Liver (tissue), 8 donors: ENCODE measurements at regions not wholly inside any gene's neighbourhood (a gene's known extent, or its start where the extent isn't known, plus 50 kb on each side); places are given as distances from the start of the nearest gene placed in this dataset.

Experiments used
- DNase-seq: peaks from one replicate; pipeline ENCODE4 v3.0.0-alpha.2; 2017; ENCODE audit warnings: low spot score
- H3K27ac ChIP-seq, 2 donors: one replicate each; pipeline ENCODE4 v1.7.0; 2013; ENCODE audit warnings: inconsistent platforms in 2 of 2, low read length in 2 of 2, control low read depth in 1 of 2, low read depth in 1 of 2, mild to moderate bottlenecking in 1 of 2
- H3K27me3 ChIP-seq, 4 donors: one replicate each; pipeline versions ENCODE4 v1.6.1 to v1.7.0; 2013; ENCODE audit warnings: low read length in 3 of 4, inconsistent platforms in 1 of 4, mild to moderate bottlenecking in 1 of 4, moderate library complexity in 1 of 4; ENCODE audit not compliant: control insufficient read depth in 4 of 4, insufficient read depth in 4 of 4
- H3K36me3 ChIP-seq, 4 donors: one replicate each; pipeline versions ENCODE4 v1.6.1 to v1.7.0; 2013; ENCODE audit warnings: low read length in 3 of 4, mild to moderate bottlenecking in 3 of 4, low read depth in 1 of 4, moderate library complexity in 1 of 4; ENCODE audit not compliant: control insufficient read depth in 4 of 4, insufficient read depth in 3 of 4
- H3K4me1 ChIP-seq, 4 donors: one replicate each; pipeline versions ENCODE4 v1.6.1 to v1.7.0; 2013; ENCODE audit warnings: low read length in 3 of 4, mild to moderate bottlenecking in 3 of 4, moderate library complexity in 1 of 4; ENCODE audit not compliant: control insufficient read depth in 4 of 4, insufficient read depth in 4 of 4
- H3K4me3 ChIP-seq, 3 donors: one replicate each; pipeline versions ENCODE4 v1.6.1 to v1.7.0; 2013; ENCODE audit warnings: low read length in 3 of 3, control low read depth in 1 of 3, low read depth in 1 of 3, mild to moderate bottlenecking in 1 of 3
- H3K9ac ChIP-seq, 2 donors: one replicate each; pipeline ENCODE4 v1.7.0; 2013; ENCODE audit warnings: low read length in 2 of 2, mild to moderate bottlenecking in 2 of 2, moderate library complexity in 2 of 2, control low read depth in 1 of 2, low read depth in 1 of 2
- H3K9me3 ChIP-seq, 4 donors: one replicate each; pipeline versions ENCODE4 v1.6.1 to v1.7.0; 2013; ENCODE audit warnings: low read length in 3 of 4; ENCODE audit not compliant: control insufficient read depth in 4 of 4
- ATF3 ChIP-seq: IDR thresholded peaks from 2 replicates; pipeline ENCODE4 v1.6.1; 2016; ENCODE audit warnings: antibody characterized with exemption
- CTCF ChIP-seq: fragments of 150-350 bp; IDR thresholded peaks from 2 replicates; pipeline ENCODE4 v1.5.1; 2017; ENCODE audit warnings: improper control_type of control experiment, low read depth, low read length; ENCODE audit not compliant: missing input control
- EGR1 ChIP-seq, 2 donors: IDR thresholded peaks; 2 replicates each; pipeline ENCODE4 v1.6.1; 2016 to 2018; ENCODE audit warnings: antibody characterized with exemption in 2 of 2, low read depth in 2 of 2
- FOXA2 ChIP-seq: IDR thresholded peaks from 2 replicates; pipeline ENCODE4 v1.6.1; 2016; ENCODE audit warnings: antibody characterized with exemption
- HNF4A ChIP-seq, 2 donors: conservative IDR thresholded peaks; 2 replicates each; pipeline ENCODE4 v1.6.1; 2016; ENCODE audit warnings: antibody characterized with exemption in 2 of 2, mild to moderate bottlenecking in 2 of 2
- HNF4G ChIP-seq: IDR thresholded peaks from 2 replicates; pipeline ENCODE4 v1.6.1; 2016; ENCODE audit warnings: antibody characterized with exemption
- JUND ChIP-seq, 2 donors: IDR thresholded peaks; 2 replicates each; pipeline ENCODE4 v1.6.1; 2016; ENCODE audit warnings: antibody characterized with exemption in 2 of 2
- NR2F2 ChIP-seq: IDR thresholded peaks from 2 replicates; pipeline ENCODE4 v1.6.1; 2016; ENCODE audit warnings: antibody characterized with exemption
- RAD21 ChIP-seq, 2 donors: IDR thresholded peaks; 2 replicates each; pipeline ENCODE4 v1.6.1; 2016; ENCODE audit warnings: antibody characterized with exemption in 2 of 2, mild to moderate bottlenecking in 2 of 2
- REST ChIP-seq: IDR thresholded peaks from 2 replicates; pipeline ENCODE4 v1.6.1; 2016; ENCODE audit warnings: antibody characterized with exemption, mild to moderate bottlenecking
- RXRA ChIP-seq, 2 donors: IDR thresholded peaks; 2 replicates each; pipeline ENCODE4 v1.6.1; 2017 to 2018; ENCODE audit warnings: antibody characterized with exemption in 2 of 2, mild to moderate bottlenecking in 1 of 2
- TAF1 ChIP-seq: conservative IDR thresholded peaks from 2 replicates; pipeline ENCODE4 v1.6.1; 2016; ENCODE audit warnings: antibody characterized with exemption, mild to moderate bottlenecking
- ZBTB33 ChIP-seq: IDR thresholded peaks from 2 replicates; pipeline ENCODE4 v1.6.1; 2016; ENCODE audit warnings: antibody characterized with exemption
- WGBS: extraction: QIAGEN DNeasy Blood & Tissue Kit; methylation state at CpG from one replicate; pipeline ENCODE4 v1.1.7; 2013; 5-methylcytosine and 5-hydroxymethylcytosine counted together
- donor health status: healthy.
- donor health status: healthy.
- donor health status: healthy.
- donor health status: healthy.
- donor health status: healthy.

GRCh38 chr4:147037069-147037468 is 91.4 kb upstream of the TTC29 start:
- DNase-seq: no peak
- no peak overlapping the region for H3K27ac ChIP-seq
- H3K27me3 ChIP-seq: peaks cover 0 to 3% (median 1%) of the 10 kb centered on the region in 4 donors
- H3K36me3 ChIP-seq: no peaks in the 10 kb centered on the region
- H3K4me1 ChIP-seq: no peaks in the 10 kb centered on the region
- TF ChIP-seq HNF4A (conservative IDR thresholded peaks at IDR 0.05) (no peak), JUND (IDR thresholded peaks at IDR 0.05) (no peak), RXRA (IDR thresholded peaks at IDR 0.05) (no peak), HNF4G (no peak), REST (no peak), RAD21 (IDR thresholded peaks at IDR 0.05) (no peak), ATF3 (no peak), NR2F2 (no peak), EGR1 (IDR thresholded peaks at IDR 0.05; ENCODE audit: low read depth in 2 of 2) (no peak), ZBTB33 (no peak)
- 78% methylated on average over 4 of the region's 4 CpGs for WGBS
- H3K4me3 ChIP-seq: no peak overlapping the region
- no peak overlapping the region for H3K9ac ChIP-seq
- H3K9me3 ChIP-seq: no peaks in the 10 kb centered on the region

GRCh38 chr4:147039976-147040575 is 94.4 kb upstream of the TTC29 start:
- TF ChIP-seq ZBTB33 (no peak), TAF1 (no peak), NR2F2 (no peak), CTCF (no peak), FOXA2 (no peak)
- Histone ChIP-seq H3K4me1 (no peaks in the 10 kb centered on the region), H3K9ac (no peak overlapping the region), H3K36me3 (no peaks in the 10 kb centered on the region), H3K4me3 (no peak overlapping the region), H3K9me3 (no peaks in the 10 kb centered on the region), H3K27ac (no peak overlapping the region), H3K27me3 (peaks cover 0 to 4% (median 2%) of the 10 kb centered on the region in 4 donors)
- DNase-seq: no peak
- WGBS: 80% methylated on average over 8 of the region's 8 CpGs
